HepG2 (cell line): ENCODE measurements at regions not wholly inside any gene's neighbourhood (a gene's known extent, or its start where the extent isn't known, plus 50 kb on each side); places are given as distances from the start of the nearest gene placed in this dataset.

Experiments used
- BRCA1 ChIP-seq: sonication (generic); formaldehyde crosslinking; IDR thresholded peaks from 2 replicates; pipeline ENCODE4 v1.4.0; 2020; ENCODE audit warnings: missing genetic modification reagents
- HNF4A ChIP-seq: sonication (generic); formaldehyde crosslinking; IDR thresholded peaks from 2 replicates; pipeline ENCODE4 v1.4.0; 2020; ENCODE audit warnings: missing genetic modification reagents
- KDM3A ChIP-seq: IDR thresholded peaks from 2 replicates; pipeline ENCODE4 v1.6.1; 2018; ENCODE audit warnings: low read depth, missing compliant biosample characterization
- NR1H2 ChIP-seq: sonication (generic); formaldehyde crosslinking; IDR thresholded peaks from 2 replicates; pipeline ENCODE4 v1.8.1; 2022; ENCODE audit warnings: low read depth, missing genetic modification reagents, borderline replicate concordance
- TSC22D2 ChIP-seq: sonication (generic); formaldehyde crosslinking; IDR thresholded peaks from 2 replicates; pipeline ENCODE4 v1.5.1; 2020; ENCODE audit warnings: missing genetic modification reagents, mild to moderate bottlenecking, borderline replicate concordance
- ZFP36L1 ChIP-seq: sonication (generic); formaldehyde crosslinking; IDR thresholded peaks from 2 replicates; pipeline ENCODE4 v1.8.0; 2022; ENCODE audit warnings: mild to moderate bottlenecking, missing genetic modification reagents, moderate library complexity
- ZKSCAN8 ChIP-seq: IDR thresholded peaks from 2 replicates; pipeline ENCODE4 v1.6.1; 2016; ENCODE audit warnings: borderline replicate concordance, missing genetic modification reagents, missing compliant biosample characterization
- ZNF20 ChIP-seq: sonication (generic); formaldehyde crosslinking; IDR thresholded peaks from 2 replicates; pipeline ENCODE4 v1.4.0; 2020; ENCODE audit warnings: mild to moderate bottlenecking, moderate library complexity, missing genetic modification reagents
- ZNF510 ChIP-seq: sonication (generic); formaldehyde crosslinking; IDR thresholded peaks from 2 replicates; pipeline ENCODE4 v1.4.0; 2020; ENCODE audit warnings: low read depth, mild to moderate bottlenecking, missing genetic modification reagents
- ZNF549 ChIP-seq: sonication (generic); formaldehyde crosslinking; IDR thresholded peaks from 2 replicates; pipeline ENCODE4 v1.5.0; 2020; ENCODE audit warnings: missing genetic modification reagents
- TF ChIP-seq, protein P1 (sequence below): sonication (generic); formaldehyde crosslinking; IDR thresholded peaks from 2 replicates; pipeline ENCODE4 v1.8.1; 2023; ENCODE audit warnings: missing genetic modification reagents, inconsistent platforms, borderline replicate concordance
- TF ChIP-seq, protein P2 (sequence below): sonication (generic); formaldehyde crosslinking; IDR thresholded peaks from 2 replicates; pipeline ENCODE4 v1.4.0; 2020; ENCODE audit warnings: low read depth, mild to moderate bottlenecking, missing genetic modification reagents
- TF ChIP-seq, protein P3 (sequence below): sonication (generic); formaldehyde crosslinking; IDR thresholded peaks from 2 replicates; pipeline ENCODE4 v1.4.0; 2020; ENCODE audit warnings: missing genetic modification reagents, low read depth, mild to moderate bottlenecking, borderline replicate concordance
- TF ChIP-seq, protein P4 (sequence below): IDR thresholded peaks from 2 replicates; pipeline ENCODE4 v1.4.0; 2020; ENCODE audit warnings: mild to moderate bottlenecking, missing genetic modification reagents
- TF ChIP-seq, protein P5 (sequence below): sonication (generic); formaldehyde crosslinking; IDR thresholded peaks from 2 replicates; pipeline ENCODE4 v1.8.0; 2022; ENCODE audit warnings: mild to moderate bottlenecking, missing genetic modification reagents; ENCODE audit not compliant: insufficient replicate concordance
- TF ChIP-seq, protein P6 (sequence below): sonication (generic); formaldehyde crosslinking; IDR thresholded peaks from 2 replicates; pipeline ENCODE4 v1.9.0; 2021; ENCODE audit warnings: missing genetic modification reagents, mild to moderate bottlenecking, borderline replicate concordance

DNA sequence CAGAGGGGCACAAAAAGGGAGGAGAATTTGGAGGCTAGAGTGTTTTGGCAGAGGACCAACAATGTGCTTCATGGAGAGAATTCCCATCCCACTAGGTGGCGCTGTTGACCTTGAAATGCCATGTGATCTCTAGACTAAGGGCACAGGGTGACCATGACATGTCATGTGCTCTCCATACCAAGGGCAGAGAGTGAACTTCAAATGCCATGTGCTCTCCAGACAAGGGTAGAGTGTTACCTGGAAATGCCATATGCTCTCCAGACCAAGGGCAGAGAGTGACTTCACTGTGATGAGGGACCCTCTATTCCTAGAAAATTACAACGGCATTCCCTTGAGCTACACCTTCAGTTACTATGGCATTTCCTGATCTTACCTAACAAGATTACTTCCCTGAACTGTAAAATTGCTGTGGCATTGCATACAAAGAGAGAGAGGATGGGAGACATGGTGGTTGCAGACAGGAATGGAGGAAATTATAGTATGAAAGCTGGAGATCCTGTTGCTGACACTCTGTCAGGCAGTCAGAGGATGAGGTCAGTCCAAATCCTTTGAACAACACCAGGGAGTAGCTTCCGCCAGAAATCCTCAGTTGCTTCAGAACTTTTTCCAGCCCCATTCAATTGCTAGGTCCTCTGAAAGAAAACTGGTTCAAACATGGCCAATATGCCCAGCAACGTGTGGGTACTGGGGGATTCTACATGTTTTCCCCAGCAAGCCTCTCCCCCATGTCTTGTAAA, 60.9 kb upstream of the ACSM6 start (continued):
- TF ChIP-seq ZNF20 (CRISPR knock-in tag) (no peak), ZFP36L1 (CRISPR knock-in tag) (no peak), KDM3A (CRISPR knock-in tag) (peak; percentile 81; the same call in 1 of the 2 replicates), HNF4A (peak; percentile 94), ZNF510 (CRISPR knock-in tag) (no peak), BRCA1 (no peak), ZKSCAN8 (CRISPR knock-in tag) (0 out of 2 replicates have a peak, but pooled peaks have one; percentile 40), NR1H2 (CRISPR knock-in tag) (no peak), ZNF549 (CRISPR knock-in tag) (no peak), TSC22D2 (CRISPR knock-in tag) (0 out of 2 replicates have a peak, but pooled peaks have one; percentile 28)
- TF ChIP-seq, protein P1, sequence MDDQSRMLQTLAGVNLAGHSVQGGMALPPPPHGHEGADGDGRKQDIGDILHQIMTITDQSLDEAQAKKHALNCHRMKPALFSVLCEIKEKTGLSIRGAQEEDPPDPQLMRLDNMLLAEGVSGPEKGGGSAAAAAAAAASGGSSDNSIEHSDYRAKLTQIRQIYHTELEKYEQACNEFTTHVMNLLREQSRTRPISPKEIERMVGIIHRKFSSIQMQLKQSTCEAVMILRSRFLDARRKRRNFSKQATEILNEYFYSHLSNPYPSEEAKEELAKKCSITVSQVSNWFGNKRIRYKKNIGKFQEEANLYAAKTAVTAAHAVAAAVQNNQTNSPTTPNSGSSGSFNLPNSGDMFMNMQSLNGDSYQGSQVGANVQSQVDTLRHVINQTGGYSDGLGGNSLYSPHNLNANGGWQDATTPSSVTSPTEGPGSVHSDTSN (CRISPR knock-in tag) = no peak
- TF ChIP-seq, protein P2, sequence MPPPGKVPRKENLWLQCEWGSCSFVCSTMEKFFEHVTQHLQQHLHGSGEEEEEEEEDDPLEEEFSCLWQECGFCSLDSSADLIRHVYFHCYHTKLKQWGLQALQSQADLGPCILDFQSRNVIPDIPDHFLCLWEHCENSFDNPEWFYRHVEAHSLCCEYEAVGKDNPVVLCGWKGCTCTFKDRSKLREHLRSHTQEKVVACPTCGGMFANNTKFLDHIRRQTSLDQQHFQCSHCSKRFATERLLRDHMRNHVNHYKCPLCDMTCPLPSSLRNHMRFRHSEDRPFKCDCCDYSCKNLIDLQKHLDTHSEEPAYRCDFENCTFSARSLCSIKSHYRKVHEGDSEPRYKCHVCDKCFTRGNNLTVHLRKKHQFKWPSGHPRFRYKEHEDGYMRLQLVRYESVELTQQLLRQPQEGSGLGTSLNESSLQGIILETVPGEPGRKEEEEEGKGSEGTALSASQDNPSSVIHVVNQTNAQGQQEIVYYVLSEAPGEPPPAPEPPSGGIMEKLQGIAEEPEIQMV (CRISPR knock-in tag) = no peak
- TF ChIP-seq, protein P3, sequence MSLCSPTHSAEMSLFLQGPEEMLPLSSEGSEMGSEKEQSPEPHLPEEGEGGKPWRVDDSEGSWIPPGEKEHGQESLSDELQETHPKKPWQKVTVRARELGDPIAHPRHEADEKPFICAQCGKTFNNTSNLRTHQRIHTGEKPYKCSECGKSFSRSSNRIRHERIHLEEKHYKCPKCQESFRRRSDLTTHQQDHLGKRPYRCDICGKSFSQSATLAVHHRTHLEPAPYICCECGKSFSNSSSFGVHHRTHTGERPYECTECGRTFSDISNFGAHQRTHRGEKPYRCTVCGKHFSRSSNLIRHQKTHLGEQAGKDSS (CRISPR knock-in tag) = 0 out of 2 replicates have a peak, but pooled peaks have one; percentile 41
- TF ChIP-seq, protein P4, sequence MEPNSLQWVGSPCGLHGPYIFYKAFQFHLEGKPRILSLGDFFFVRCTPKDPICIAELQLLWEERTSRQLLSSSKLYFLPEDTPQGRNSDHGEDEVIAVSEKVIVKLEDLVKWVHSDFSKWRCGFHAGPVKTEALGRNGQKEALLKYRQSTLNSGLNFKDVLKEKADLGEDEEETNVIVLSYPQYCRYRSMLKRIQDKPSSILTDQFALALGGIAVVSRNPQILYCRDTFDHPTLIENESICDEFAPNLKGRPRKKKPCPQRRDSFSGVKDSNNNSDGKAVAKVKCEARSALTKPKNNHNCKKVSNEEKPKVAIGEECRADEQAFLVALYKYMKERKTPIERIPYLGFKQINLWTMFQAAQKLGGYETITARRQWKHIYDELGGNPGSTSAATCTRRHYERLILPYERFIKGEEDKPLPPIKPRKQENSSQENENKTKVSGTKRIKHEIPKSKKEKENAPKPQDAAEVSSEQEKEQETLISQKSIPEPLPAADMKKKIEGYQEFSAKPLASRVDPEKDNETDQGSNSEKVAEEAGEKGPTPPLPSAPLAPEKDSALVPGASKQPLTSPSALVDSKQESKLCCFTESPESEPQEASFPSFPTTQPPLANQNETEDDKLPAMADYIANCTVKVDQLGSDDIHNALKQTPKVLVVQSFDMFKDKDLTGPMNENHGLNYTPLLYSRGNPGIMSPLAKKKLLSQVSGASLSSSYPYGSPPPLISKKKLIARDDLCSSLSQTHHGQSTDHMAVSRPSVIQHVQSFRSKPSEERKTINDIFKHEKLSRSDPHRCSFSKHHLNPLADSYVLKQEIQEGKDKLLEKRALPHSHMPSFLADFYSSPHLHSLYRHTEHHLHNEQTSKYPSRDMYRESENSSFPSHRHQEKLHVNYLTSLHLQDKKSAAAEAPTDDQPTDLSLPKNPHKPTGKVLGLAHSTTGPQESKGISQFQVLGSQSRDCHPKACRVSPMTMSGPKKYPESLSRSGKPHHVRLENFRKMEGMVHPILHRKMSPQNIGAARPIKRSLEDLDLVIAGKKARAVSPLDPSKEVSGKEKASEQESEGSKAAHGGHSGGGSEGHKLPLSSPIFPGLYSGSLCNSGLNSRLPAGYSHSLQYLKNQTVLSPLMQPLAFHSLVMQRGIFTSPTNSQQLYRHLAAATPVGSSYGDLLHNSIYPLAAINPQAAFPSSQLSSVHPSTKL (CRISPR knock-in tag) = peak; percentile 80
- TF ChIP-seq, protein P5, sequence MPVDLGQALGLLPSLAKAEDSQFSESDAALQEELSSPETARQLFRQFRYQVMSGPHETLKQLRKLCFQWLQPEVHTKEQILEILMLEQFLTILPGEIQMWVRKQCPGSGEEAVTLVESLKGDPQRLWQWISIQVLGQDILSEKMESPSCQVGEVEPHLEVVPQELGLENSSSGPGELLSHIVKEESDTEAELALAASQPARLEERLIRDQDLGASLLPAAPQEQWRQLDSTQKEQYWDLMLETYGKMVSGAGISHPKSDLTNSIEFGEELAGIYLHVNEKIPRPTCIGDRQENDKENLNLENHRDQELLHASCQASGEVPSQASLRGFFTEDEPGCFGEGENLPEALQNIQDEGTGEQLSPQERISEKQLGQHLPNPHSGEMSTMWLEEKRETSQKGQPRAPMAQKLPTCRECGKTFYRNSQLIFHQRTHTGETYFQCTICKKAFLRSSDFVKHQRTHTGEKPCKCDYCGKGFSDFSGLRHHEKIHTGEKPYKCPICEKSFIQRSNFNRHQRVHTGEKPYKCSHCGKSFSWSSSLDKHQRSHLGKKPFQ = peak; percentile 37
- TF ChIP-seq, protein P6, sequence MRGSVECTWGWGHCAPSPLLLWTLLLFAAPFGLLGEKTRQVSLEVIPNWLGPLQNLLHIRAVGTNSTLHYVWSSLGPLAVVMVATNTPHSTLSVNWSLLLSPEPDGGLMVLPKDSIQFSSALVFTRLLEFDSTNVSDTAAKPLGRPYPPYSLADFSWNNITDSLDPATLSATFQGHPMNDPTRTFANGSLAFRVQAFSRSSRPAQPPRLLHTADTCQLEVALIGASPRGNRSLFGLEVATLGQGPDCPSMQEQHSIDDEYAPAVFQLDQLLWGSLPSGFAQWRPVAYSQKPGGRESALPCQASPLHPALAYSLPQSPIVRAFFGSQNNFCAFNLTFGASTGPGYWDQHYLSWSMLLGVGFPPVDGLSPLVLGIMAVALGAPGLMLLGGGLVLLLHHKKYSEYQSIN = no peak
